ENCODE measurements at regions not wholly inside any gene's neighbourhood (a gene's known extent, or its start where the extent isn't known, plus 50 kb on each side); places are given as distances from the start of the nearest gene placed in this dataset.

DNA sequence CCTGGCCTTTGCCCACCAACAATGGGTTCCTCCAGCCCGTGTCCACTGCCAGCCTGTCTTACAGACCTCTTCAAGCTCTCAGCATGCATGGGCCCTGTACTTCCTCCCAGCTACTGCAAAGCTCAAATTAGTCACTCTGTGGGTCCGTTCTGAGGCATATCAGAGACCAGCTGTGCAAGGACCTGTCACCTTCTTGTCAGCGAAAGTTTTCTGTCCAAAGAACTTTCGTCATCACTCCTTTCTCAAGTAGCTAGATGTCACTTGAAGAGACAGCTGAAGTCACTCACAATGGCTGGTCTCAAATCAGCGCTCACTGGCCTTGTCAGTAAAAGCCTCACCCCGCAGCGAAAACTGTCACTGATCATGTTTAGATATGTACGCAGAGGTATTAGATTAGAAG lies 91.4 kb upstream of the DYNLRB2 start:
- TF ChIP-seq, protein P1, sequence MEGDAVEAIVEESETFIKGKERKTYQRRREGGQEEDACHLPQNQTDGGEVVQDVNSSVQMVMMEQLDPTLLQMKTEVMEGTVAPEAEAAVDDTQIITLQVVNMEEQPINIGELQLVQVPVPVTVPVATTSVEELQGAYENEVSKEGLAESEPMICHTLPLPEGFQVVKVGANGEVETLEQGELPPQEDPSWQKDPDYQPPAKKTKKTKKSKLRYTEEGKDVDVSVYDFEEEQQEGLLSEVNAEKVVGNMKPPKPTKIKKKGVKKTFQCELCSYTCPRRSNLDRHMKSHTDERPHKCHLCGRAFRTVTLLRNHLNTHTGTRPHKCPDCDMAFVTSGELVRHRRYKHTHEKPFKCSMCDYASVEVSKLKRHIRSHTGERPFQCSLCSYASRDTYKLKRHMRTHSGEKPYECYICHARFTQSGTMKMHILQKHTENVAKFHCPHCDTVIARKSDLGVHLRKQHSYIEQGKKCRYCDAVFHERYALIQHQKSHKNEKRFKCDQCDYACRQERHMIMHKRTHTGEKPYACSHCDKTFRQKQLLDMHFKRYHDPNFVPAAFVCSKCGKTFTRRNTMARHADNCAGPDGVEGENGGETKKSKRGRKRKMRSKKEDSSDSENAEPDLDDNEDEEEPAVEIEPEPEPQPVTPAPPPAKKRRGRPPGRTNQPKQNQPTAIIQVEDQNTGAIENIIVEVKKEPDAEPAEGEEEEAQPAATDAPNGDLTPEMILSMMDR (IDR thresholded peaks at IDR 0.05; ENCODE audit: insufficient read depth, low read length, poor library complexity, severe bottlenecking), result no peak
- no peak for TF ChIP-seq EZH2phosphoT487 (conservative IDR thresholded peaks at IDR 0.05; ENCODE audit: low read length)

Measured in SU-DHL-6 (cell line).